ENCODE measurements at regions not wholly inside any gene's neighbourhood (a gene's known extent, or its start where the extent isn't known, plus 50 kb on each side); places are given as distances from the start of the nearest gene placed in this dataset.

DNA sequence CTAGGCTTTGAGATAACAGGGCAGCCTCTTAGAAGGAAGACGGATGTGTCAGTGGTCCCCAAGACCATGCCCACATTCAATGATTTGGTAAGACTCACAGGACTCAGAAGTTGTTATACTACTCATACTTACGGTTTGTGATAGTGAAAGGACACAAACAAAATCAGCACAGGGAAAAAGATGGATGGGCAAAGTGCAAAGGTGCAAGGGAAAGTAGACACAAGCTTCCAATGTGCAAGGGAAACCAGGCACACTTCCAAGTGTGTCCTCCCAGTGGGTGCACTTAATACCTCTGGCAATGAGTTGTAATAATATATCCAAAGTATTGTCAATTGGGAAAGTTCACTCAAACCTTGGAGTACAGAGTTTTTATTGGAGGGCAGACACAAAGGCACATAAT, 53.8 kb upstream of the VCX start:
- DNase-seq, result no peak

DNA sequence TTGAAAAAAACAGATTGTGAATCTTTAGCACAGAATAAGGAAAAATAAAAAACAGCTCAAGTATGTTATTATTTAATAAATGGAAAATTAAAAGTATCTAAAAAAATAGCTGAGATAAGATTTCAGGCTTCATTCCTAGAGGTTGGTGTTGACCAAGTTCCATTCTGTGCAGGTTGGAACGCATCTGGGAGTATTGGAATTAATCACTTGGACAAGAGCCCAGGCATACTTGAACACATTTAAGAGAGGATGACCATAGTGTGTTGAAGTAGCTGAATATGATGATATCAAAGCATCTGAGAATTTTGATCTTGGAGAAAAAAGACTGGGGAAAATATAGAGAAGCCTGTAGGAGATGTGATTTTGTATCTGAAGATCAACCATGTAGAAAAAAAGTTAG, 54.6 kb upstream of the VCX start:
- DNase-seq, result no peak

DNA sequence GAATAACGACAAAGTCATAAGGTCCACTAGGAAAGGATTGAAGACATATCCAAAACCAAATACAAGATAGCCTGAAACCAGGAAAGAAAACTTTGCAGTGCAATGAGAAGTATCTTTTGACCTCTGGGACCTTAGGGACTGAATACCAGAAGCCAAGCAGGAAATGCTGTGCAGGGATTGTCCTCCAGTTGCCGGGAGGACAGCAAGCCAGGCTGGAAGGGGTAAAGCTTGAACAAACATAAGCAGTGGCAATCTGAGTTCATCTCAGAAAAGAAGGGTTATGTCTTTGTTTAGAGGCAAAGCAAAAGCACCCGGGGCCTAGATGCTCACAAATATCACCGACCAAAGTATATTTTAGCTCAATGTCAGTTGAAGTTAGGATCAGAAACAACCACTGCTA, 55.3 kb upstream of the VCX start:
- DNase-seq, result no peak

DNA sequence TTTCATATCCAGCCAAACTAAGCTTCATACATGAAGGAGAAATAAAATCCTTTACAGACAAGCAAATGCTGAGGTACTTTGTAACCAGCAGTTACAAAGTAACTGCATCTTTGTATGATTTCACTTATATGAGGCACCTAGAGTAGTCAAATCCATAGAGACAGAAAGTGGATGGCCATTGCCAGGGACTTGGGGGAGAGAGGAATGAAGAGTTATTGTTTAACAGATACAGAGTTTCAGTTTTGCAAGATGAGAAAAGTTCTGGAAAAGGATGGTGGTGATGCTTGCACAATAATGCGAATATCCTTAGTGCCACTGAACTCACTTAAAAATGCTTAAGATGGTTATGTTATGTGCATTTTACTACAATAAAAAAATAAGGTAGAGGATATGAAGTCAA, 58.4 kb upstream of the VCX start:
- DNase-seq, result no peak

DNA sequence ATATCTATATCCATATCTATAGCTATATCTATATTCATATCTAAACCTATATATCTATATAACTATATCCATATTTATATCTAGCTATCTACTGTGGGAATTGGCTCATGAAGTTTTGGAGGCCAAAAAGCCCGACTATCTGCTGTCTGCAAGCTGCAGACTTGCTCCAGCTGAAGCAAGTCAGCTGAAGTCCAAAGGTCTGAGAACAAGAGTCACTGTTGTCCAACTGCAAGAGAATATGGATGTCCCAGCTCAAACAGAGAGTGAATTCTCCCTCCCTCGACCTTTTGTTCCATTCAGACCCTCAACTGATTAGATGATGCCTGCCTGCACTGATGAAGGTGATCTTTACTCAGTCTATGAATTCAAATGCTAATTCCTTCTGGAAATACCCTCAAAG, 63.3 kb upstream of the VCX start:
- no peak for DNase-seq

DNA sequence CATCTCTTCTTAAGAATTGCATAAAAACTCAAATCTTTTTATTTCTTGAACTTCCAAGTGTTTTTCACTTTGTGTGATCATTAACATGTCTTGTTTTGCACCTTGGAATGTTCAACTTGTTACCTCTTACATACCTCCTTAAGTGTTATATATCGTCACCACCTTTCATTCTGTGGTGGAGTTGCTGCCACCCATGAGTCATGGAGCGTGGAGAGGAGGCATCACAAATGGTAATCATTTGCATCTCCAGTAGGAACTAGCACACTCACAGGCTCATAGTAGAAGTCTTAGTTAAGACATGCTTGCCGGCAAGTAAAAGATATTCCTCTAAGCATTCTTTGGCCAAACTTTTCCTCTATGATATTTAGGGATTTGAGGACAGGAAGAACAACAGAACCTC, 67.0 kb upstream of the VCX start:
- DNase-seq, result no peak

DNA sequence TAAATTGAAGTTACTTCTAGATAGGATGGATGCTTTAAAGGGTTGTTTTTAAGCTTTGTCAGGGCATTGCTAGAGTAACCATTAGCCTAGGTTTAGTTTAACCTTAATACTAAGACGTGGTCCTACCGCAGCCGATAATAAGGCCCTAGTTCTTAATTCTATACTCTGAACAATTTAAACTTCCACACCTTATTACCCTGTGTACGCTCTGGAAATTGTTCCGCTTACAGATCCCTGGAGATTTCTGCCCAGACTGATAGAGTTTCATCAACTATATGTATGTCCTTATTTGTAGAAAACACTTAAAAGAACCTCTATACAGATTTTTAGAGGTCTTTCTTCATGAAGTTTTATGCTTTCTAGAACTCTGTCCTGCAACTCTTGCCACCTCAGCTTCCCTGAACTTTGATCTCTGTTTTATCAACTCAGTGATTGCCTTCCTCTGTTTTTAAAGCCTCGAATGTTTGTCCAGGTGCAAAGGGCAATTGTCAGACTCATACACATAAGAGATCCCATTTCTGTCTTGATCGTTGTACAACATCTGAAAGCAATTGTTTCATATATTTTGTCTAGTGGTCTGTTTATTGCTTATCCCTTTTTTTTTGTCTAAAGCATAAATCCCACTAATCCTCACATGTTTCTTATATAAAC, 71.1 kb upstream of the VCX start:
- DNase-seq, result no peak

DNA sequence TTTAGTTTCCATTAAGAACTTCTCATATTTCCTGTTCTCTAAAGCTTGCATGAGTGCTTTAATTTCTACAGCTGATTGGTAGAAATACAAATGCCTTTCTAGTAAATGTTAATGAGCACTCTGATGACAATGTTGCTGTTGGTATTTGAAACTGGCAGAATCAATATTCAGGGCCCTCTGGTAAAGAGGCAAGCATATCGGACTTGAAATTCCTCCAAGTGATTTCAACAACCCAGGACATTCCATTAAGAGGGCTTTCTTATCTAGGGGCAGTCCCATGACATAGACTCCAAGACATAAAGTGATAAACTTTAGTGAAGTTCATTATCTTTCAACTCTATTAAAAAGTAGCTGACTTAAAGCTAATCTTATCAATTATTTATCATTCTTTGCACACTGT, 83.1 kb upstream of the VCX start:
- no peak for DNase-seq

DNA sequence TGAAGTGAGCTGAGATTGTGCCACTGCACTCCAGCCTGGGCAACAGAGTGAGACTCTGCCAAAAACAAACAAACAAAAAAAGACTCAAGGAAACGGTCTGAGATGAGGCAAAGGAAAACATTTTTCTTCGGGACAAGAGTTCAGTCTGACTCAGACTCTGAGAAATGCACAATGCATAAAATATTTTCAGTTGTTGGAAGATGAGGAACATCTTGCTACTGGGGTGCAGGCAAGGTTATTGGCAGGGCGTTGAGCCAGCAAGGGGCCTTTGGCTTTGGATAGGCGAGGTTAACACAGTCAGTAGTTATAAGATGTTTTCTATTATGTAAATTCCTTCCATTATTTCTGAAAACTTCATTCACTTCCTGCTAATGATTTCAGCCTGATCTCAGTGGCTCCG, 96.1 kb upstream of the VCX start:
- no peak for DNase-seq

DNA sequence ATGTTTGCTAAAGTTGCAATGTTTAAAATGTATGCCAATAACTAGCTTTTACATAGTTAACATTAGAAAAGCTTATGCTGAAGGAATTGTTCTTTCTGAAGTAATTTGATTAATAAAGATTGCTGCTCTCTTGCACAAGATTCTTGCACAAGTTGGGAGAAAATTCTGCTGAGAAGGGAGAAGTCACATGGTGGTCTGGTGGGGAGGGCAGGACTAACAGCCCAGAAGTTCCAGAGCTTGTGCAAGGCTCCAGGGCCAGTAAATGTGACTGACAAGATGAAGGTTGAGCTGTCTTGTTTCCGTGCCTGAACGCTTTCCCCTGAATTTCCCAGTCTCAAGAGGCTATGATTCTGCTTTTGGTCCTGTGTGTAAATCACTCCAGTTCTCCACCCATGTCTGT, 112.9 kb upstream of the VCX start:
- DNase-seq, result no peak

DNA sequence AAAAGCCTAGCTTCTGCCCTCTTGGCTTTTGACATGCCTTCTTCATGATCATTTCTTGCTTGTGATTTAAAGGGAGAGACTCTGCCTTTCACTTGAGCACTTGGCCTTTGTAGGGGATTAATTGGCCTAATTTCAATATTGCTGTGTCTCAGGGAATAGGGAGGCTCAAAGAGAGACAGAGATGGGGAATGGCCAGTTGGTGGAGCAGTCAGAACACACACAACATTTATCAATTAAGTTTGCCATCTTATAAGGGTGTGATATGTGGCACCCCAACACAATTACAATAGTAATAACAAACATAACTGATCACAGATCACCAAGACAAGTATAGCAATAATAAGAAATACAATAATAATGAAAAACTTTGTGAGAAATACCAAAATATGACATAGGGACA, 122.5 kb upstream of the VCX start:
- no peak for DNase-seq

DNA sequence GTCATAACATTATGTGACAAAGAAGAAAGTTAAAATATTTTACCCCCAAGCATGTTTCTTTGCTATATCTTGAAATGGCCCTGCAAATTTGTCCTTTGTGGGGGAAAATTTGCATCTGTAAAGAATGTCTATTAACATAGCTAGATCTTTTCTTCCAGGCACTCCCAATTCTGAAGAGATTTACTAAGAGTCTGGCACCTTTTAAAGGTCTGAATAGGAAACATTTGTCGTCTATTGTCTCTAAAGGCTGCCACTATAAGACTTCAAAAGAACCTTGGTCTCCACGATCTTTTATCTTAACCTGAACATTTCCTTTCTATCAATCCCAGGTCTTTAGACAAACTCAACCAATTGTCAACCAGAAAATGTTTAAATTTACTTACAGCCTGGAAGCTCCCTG, 128.6 kb upstream of the VCX start:
- no peak for DNase-seq

DNA sequence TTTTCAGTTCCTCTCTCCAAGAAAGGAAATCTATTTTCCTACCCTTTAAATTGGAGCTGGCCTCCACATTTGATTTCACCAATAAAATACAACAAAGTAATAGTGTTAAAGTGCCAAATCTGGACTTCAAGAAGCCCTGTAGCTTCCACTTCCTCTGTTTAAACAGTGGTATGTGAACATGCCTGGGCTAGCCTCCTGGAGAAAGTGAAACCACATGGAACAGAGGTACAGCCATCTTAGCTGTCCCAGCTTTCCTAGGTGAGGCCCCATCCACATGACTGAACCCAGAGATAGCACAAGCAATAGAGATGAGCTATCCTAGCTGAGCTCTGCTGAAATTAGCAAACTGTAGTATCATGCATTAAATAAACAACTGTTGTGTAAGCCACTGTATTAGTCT, 131.8 kb upstream of the VCX start:
- DNase-seq, result no peak

DNA sequence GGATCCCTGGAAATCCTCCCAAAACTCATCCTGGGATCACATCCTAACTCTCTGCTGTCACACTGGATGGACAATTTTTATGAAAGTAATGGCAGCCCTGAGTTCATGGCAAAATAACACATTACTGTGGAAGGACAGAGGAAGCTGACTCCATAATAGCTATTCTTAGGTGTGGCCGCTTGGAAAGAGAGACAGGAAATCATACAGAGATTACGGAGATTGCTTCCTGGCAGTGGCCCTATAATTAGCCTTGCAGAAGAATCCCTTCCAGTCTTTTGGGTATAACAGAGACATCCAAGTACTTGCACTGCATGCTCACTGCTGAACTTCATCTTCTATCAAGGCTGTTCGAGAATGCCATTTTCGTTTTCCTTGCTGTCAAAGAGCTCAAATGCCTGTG, 133.1 kb upstream of the VCX start:
- no peak for DNase-seq

DNA sequence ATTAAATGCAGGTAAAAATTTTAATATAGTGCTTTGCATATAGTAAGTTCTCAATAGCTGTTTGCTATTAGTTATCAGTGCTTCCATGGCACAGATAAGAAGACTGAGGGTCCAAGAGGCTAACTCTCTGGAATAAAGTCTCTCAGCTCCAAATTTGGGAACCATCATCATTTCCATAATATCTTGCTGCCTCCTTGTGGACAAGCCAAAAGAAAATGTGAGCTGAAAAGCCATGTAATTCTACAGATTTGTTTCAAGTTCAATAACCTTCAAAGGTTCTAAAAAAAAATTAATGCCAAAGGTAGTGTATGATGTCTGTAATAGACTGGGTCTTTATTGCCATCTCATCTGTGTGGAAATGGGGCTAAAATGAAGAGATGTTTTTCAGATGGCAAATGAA, 136.9 kb upstream of the VCX start:
- DNase-seq, result no peak

DNA sequence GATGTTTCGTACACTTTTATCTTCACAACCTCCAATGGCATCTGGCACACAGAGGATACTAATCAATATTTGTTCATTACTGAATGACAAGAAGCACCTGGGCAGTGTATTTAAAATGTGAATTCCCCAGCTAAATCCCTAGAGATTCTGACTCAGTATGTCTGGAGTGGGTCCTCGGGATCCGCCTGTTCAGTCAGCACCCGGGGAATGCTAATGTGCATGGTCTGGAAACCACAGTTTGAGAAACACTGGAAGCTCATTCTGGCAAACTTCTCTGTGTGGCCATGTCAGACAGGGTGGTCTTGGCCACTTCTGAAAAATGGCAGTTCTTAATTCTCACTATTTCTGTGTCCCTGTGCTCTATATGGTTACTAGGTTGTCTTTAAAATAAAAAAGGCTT, 138.8 kb upstream of the VCX start:
- no peak for DNase-seq

DNA sequence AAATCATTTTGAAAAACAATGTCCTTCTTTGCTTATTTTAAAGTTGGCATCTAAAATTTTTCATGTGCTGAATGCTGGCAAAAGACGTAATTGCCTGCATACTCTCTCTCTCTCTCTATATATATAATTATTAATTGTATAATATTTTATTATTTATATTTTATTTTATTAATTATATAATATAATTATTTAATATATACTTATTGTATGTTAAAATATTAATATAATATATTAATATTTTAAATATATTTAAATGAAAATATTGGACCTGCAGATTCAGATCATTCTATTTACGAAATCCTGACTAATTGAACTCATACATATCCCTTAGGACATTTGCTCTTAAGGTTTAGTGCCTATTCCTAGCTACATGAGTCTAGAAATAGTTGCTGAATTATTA, 144.7 kb upstream of the VCX start:
- DNase-seq, result no peak

DNA sequence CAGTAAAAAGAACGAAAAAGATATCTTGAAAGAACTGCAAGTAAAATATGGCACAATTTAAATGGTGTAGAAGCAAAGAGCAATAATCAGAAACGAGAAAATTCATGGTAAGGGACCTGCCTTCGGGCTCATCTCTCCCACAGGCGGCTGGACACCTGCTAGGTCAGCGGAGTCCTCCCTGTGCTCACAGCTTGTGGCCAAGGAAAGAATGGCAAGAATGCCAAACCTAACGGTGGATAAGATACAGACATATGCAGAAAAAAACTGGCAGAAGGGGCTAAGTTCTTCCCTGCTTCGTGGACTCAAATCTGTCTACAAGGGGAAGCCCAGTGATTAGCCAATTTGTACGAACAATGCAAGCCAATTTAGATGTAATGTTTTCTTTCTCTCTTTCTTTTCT, 152.1 kb upstream of the VCX start:
- DNase-seq, result no peak

DNA sequence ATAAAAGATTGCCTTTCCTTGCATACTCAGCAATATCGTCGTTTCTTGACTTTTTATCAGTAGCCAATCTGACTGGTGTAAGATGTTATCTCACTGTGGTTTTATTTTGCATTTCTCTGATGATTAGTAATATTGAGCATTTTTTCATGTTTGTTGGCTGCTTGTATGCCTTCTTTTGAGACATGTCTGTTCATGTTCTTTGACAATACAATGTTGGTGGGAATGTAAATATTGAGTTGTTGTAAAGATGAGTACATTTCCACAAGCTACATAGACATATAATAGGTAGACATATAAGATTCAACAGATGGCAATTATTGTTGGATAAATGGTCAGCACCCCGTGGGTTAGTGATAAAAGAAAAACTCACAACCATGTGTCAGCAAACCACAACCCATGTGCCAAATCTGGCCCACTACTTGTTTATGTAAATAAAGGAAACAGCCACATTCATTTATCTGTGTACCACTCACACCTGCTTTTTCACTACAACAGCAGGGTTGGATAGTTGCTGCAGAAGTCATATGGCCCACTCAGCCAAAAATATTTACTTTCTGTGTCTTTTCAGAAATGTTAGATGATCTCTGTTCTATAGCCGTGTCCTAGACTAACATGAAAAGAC, 153.1 kb upstream of the VCX start:
- DNase-seq, result no peak

DNA sequence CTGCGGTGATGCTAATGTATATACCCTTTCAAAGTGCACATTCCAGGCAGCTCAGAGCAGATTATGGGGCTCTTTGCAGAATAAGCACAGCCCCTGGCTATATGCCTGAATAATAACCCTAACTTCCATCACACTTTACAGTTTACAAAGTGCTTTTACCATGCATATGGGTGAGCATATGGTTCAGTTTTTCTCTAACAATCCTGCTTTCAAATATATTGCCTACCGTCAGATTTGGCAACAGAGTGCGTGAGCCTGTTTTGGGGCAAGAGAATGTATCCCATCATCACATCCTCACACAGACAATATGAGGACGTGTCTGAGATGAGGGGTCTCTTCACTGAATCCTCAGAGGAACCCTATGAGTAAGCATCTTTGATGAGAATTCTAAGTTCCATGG, 162.8 kb upstream of the VCX start:
- DNase-seq, result no peak

DNA sequence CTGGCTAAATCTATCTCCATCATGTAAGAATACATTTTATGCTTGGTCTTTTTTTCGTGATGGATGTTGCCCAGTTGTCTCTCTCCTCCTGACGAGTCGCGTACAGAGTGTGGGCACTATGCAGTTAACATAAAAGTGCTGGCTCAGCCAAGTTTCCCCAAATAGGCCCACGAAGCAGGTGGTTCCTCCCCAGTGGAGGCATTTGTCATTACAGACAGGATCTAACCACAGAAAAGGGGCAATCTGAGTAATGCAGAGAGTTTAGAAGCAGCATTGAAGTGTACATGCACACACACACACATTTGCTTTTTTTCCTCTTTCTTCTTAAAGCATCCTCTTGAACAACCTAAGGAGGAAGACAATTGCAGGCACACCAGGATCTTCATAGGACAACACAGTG, 188.7 kb upstream of the VCX start:
- DNase-seq, result no peak

DNA sequence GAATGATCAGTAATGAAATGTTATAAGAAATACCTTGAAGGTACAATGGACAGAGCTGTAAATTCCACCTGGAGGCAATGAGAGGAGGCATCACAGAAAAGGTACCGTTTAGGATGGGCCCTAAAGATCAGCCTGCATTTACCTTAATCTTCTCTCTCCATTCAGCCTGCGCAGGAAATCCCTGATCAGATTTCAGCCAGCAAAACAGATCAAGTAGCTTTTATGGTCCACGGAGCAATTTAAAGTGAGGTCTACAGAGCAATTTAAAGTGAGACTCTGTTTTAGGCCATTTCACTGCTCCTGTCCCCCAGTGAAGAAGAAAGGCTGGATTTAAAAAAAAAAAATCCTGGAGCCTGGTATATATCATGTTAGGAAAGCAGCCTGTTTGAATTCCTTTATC, 195.1 kb upstream of the VCX start:
- no peak for DNase-seq

DNA sequence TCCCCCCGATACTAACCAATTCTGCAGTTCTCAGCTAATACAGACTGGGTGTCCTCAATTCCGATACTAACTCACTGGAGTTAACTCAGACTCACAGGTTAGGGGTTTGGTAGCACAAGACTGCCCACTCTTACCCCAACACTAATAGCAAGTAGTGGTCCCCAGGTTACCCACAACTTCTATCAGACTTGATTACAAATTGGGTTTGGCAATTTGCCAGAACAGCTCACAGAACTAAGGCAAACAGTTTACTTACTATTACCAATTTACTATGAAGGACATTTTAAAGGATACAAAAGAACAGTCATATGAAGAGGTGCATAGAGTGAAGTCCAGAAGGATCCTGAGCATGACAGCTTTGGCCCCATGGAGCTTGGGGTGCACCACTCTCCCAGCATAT, 201.8 kb upstream of the VCX start:
- DNase-seq, result no peak

DNA sequence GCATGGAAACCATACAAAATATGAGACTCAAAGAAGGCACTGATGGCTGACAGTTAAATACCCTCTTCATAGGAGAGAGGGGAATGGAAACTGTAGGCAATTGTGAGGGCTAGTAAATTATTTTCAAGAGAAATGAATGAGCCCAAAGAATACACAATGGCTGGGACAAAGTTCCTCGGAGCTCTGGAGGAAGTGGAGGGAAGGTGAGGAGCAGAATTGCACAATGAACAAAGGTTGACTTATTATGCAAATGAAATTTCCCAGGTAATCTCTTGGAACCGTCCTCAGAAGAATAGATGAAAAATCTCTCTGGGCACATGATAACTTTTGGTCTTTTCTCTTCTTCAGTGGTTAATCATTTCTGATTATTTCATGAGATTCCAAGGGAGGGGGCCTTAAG, 202.6 kb upstream of the VCX start:
- no peak for DNase-seq

DNA sequence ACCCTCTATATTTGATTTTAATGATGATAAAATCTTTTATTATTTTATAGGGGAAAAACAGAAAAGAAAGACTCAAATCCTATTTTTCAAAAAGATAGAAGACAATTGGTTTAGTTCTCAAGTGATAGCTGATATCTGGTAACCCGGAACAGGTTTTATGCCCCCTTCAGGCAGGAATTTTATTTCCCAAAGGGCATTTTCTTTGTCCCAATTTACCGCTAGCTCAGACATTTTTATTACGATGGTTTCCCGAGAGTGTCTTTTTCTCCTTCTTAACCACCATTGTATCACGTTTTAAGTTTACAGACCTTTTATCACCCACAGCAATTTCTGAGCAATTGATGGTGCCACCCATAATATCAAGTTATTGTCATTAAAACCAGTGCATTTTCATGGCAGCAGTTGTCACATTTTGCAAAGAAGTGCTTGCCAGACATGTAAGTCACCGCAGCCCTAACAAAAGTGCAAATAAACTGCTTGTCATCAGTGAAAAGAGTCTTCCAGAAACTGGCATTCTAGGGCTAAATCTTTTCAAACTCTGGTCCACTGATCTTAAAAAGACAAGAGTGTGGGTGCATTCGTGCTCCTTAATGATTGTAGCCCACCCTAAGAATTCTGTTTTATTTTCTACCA, 204.8 kb upstream of the VCX start:
- DNase-seq, result no peak

Data from T-helper 2 cell (primary cell).